Non-pigmented ciliary epithelial cell (primary cell): ENCODE measurements at regions not wholly inside any gene's neighbourhood (a gene's known extent, or its start where the extent isn't known, plus 50 kb on each side); places are given as distances from the start of the nearest gene placed in this dataset.

ENCODE experiments used
- DNase-seq: peaks from one replicate; pipeline ENCODE4 v3.0.0-alpha.2; 2010; ENCODE audit warnings: low read depth

GRCh38 chr13:67792151-67792676 lies 562.1 kb upstream of the PCDH9 start:
- DNase-seq = no peak

- no peak for DNase-seq
Observed at GRCh38 chr13:67791047-67791446, 560.9 kb upstream of the PCDH9 start.

GRCh38 chr13:67776151-67776550 lies 546.0 kb upstream of the PCDH9 start:
- DNase-seq = no peak

GRCh38 chr13:67775359-67775758 lies 545.2 kb upstream of the PCDH9 start:
- no peak for DNase-seq

GRCh38 chr13:67772807-67773453 lies 542.8 kb upstream of the PCDH9 start:
- no peak for DNase-seq

- DNase-seq = no peak
Observed at GRCh38 chr13:67771106-67771505, 541.0 kb upstream of the PCDH9 start.

GRCh38 chr13:67769987-67770341 lies 539.8 kb upstream of the PCDH9 start:
- DNase-seq = no peak

- no peak for DNase-seq
Observed at GRCh38 chr13:67769063-67769986, 539.2 kb upstream of the PCDH9 start.

GRCh38 chr13:67763984-67764383 lies 533.8 kb upstream of the PCDH9 start:
- DNase-seq = no peak

GRCh38 chr13:67763384-67763783 lies 533.2 kb upstream of the PCDH9 start:
- no peak for DNase-seq

- no peak for DNase-seq
Observed at GRCh38 chr13:67758975-67759374, 528.8 kb upstream of the PCDH9 start.

- DNase-seq = no peak
Observed at GRCh38 chr13:67754012-67754411, 523.9 kb upstream of the PCDH9 start.

GRCh38 chr13:67752759-67753158 lies 522.6 kb upstream of the PCDH9 start:
- DNase-seq = no peak

- no peak for DNase-seq
Observed at GRCh38 chr13:67742478-67742877, 512.3 kb upstream of the PCDH9 start.

GRCh38 chr13:67740871-67741535 lies 510.9 kb upstream of the PCDH9 start:
- no peak for DNase-seq

GRCh38 chr13:67736646-67737420 lies 506.7 kb upstream of the PCDH9 start:
- DNase-seq = peak; percentile 53

- DNase-seq = no peak
Observed at GRCh38 chr13:67735651-67736050, 505.5 kb upstream of the PCDH9 start.

GRCh38 chr13:67726979-67727378 lies 496.8 kb upstream of the PCDH9 start:
- DNase-seq = no peak

- DNase-seq = no peak
Observed at GRCh38 chr13:67725999-67726398, 495.9 kb upstream of the PCDH9 start.

GRCh38 chr13:67713571-67713970 lies 483.4 kb upstream of the PCDH9 start:
- DNase-seq = no peak

- DNase-seq = no peak
Observed at GRCh38 chr13:67696775-67697174, 466.6 kb upstream of the PCDH9 start.

- DNase-seq = no peak
Observed at GRCh38 chr13:67664502-67664901, 434.4 kb upstream of the PCDH9 start.
